HG02759 (cell line): ENCODE measurements at regions not wholly inside any gene's neighbourhood (a gene's known extent, or its start where the extent isn't known, plus 50 kb on each side); places are given as distances from the start of the nearest gene placed in this dataset.
"Not testable (repeated sequence)": the region's sequence is repeated elsewhere in the genome, so short reads cannot be mapped to it uniquely, and the experiment has no call there.

Experiments used
- ATAC-seq: cut with Tn5 transposase; IDR thresholded peaks from one replicate; pipeline ENCODE4 v1.9.1; 2021; ENCODE audit warnings: mild to moderate bottlenecking, moderate library complexity; ENCODE audit not compliant: unreplicated experiment

- ATAC-seq: no peak
These were observed 101.3 kb upstream of the LYPLAL1 start for GRCh38 chr1:219072329-219072728.

- ATAC-seq: no peak
These were observed 99.5 kb upstream of the LYPLAL1 start for GRCh38 chr1:219074084-219074728.

GRCh38 chr1:219075121-219075879 lies 98.4 kb upstream of the LYPLAL1 start:
- ATAC-seq: no peak

GRCh38 chr1:219076326-219076937 lies 97.2 kb upstream of the LYPLAL1 start:
- ATAC-seq: no peak

GRCh38 chr1:219077767-219078166 lies 95.9 kb upstream of the LYPLAL1 start:
- ATAC-seq: not testable (repeated sequence)

- ATAC-seq: peak; percentile 71
These were observed 91.4 kb upstream of the LYPLAL1 start for GRCh38 chr1:219081943-219082925.

- ATAC-seq: no peak
These were observed 90.0 kb upstream of the LYPLAL1 start for GRCh38 chr1:219083631-219084030.

- ATAC-seq: no peak
These were observed 88.6 kb upstream of the LYPLAL1 start for GRCh38 chr1:219085082-219085481.

- ATAC-seq: no peak
These were observed 87.7 kb upstream of the LYPLAL1 start for GRCh38 chr1:219085988-219086387.

- ATAC-seq: no peak
These were observed 86.7 kb upstream of the LYPLAL1 start for GRCh38 chr1:219086956-219087469.

- ATAC-seq: peak; percentile 93
These were observed 84.7 kb upstream of the LYPLAL1 start for GRCh38 chr1:219088778-219089557.

- peak; percentile 52 for ATAC-seq
These were observed 83.1 kb upstream of the LYPLAL1 start for GRCh38 chr1:219090607-219091006.

- no peak for ATAC-seq
These were observed 81.5 kb upstream of the LYPLAL1 start for GRCh38 chr1:219092206-219092605.

GRCh38 chr1:219099307-219099706 lies 74.4 kb upstream of the LYPLAL1 start:
- ATAC-seq: peak; percentile 49

- no peak for ATAC-seq
These were observed 73.6 kb upstream of the LYPLAL1 start for GRCh38 chr1:219100059-219100458.

- not testable (repeated sequence) for ATAC-seq
These were observed 71.2 kb upstream of the LYPLAL1 start for GRCh38 chr1:219102466-219102865.

GRCh38 chr1:219105893-219106292 lies 67.8 kb upstream of the LYPLAL1 start:
- ATAC-seq: no peak

- ATAC-seq: peak; percentile 88
These were observed 64.2 kb upstream of the LYPLAL1 start for GRCh38 chr1:219109424-219110018.

GRCh38 chr1:219113261-219113660 lies 60.4 kb upstream of the LYPLAL1 start:
- ATAC-seq: no peak
